ENCODE measurements at regions not wholly inside any gene's neighbourhood (a gene's known extent, or its start where the extent isn't known, plus 50 kb on each side); places are given as distances from the start of the nearest gene placed in this dataset.

DNA sequence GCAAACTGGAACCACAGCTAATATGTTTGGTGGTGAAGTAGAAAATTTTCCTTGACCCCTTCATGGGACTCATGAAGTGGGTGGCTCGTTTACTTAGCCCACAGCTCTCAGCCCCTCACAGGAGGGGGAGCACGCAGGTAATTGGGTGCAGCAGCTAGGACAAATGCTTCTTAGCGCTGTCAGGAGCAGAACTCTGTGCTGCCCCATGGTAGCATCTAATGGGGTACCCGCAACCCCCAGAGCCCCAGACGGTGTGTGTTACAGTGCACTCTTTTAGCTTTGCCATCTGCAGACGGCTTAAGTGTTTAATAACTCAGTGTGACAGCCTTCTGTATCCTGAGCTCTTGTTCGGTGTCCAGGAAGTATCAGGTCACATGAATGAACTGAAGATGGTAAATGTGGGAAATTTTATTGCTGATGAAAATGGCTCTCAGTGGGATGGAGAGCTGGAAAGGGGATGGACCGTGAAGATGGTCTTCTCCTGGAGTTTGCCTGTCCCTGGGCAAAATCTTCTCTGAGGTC, 189.6 kb upstream of the ZRANB2 start:
- no peak for TF ChIP-seq ZNF214 (tag by site-specific recombination; IDR thresholded peaks at IDR 0.05; ENCODE audit: borderline replicate concordance)
- no peak for TF ChIP-seq ZBTB8A (tag by site-specific recombination; IDR thresholded peaks at IDR 0.05)
- TF ChIP-seq CTCF (tag by site-specific recombination; IDR thresholded peaks at IDR 0.05), result no peak
- TF ChIP-seq SCRT1 (tag by site-specific recombination; IDR thresholded peaks at IDR 0.05; ENCODE audit: borderline replicate concordance), result no peak
- TF ChIP-seq, protein P1, sequence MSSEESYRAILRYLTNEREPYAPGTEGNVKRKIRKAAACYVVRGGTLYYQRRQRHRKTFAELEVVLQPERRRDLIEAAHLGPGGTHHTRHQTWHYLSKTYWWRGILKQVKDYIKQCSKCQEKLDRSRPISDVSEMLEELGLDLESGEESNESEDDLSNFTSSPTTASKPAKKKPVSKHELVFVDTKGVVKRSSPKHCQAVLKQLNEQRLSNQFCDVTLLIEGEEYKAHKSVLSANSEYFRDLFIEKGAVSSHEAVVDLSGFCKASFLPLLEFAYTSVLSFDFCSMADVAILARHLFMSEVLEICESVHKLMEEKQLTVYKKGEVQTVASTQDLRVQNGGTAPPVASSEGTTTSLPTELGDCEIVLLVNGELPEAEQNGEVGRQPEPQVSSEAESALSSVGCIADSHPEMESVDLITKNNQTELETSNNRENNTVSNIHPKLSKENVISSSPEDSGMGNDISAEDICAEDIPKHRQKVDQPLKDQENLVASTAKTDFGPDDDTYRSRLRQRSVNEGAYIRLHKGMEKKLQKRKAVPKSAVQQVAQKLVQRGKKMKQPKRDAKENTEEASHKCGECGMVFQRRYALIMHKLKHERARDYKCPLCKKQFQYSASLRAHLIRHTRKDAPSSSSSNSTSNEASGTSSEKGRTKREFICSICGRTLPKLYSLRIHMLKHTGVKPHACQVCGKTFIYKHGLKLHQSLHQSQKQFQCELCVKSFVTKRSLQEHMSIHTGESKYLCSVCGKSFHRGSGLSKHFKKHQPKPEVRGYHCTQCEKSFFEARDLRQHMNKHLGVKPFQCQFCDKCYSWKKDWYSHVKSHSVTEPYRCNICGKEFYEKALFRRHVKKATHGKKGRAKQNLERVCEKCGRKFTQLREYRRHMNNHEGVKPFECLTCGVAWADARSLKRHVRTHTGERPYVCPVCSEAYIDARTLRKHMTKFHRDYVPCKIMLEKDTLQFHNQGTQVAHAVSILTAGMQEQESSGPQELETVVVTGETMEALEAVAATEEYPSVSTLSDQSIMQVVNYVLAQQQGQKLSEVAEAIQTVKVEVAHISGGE (tag by site-specific recombination; conservative IDR thresholded peaks at IDR 0.05; ENCODE audit: low read depth), result no peak
- no peak for TF ChIP-seq WT1 (tag by site-specific recombination; IDR thresholded peaks at IDR 0.05)
- TF ChIP-seq ZNF776 (tag by site-specific recombination; IDR thresholded peaks at IDR 0.05; ENCODE audit: borderline replicate concordance), result no peak
- no peak for TF ChIP-seq YY1 (tag by site-specific recombination; IDR thresholded peaks at IDR 0.05)
- TF ChIP-seq ZBTB21 (tag by site-specific recombination; IDR thresholded peaks at IDR 0.05), result no peak
- TF ChIP-seq, protein P2, sequence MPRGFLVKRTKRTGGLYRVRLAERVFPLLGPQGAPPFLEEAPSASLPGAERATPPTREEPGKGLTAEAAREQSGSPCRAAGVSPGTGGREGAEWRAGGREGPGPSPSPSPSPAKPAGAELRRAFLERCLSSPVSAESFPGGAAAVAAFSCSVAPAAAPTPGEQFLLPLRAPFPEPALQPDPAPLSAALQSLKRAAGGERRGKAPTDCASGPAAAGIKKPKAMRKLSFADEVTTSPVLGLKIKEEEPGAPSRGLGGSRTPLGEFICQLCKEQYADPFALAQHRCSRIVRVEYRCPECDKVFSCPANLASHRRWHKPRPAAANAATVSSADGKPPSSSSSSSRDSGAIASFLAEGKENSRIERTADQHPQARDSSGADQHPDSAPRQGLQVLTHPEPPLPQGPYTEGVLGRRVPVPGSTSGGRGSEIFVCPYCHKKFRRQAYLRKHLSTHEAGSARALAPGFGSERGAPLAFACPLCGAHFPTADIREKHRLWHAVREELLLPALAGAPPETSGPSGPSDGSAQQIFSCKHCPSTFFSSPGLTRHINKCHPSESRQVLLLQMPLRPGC (tag by site-specific recombination; IDR thresholded peaks at IDR 0.05), result no peak
